A549 (cell line): ENCODE measurements at regions not wholly inside any gene's neighbourhood (a gene's known extent, or its start where the extent isn't known, plus 50 kb on each side); places are given as distances from the start of the nearest gene placed in this dataset.

Source experiments
- ATAC-seq, 2 experiments: fragments of 200-7000 bp in 1 of 2; fragments of >200 bp in 1 of 2; cut with Nextera tagmentation in 1 of 2; cut with Tn5 transposase in 1 of 2; 3 replicates each; pipeline versions ENCODE4 v1.8.0 to v1.9.1; 2018 to 2020; ENCODE audit warnings: mild to moderate bottlenecking in 1 of 2, moderate library complexity in 1 of 2
- CTCF ChIA-PET: fragments of 300-600 bp; sonication (Branson Sonifier 250); formaldehyde crosslinking; extraction: SDS; loops from one replicate; lab custom pipeline; 2021; ENCODE audit warnings: antibody characterized with exemption, inconsistent platforms; lab: Yijun Ruan, JAX
- POLR2A ChIA-PET: fragments of 350-600 bp; formaldehyde crosslinking; extraction: SDS; loops from one replicate; lab custom pipeline; 2021; ENCODE audit warnings: antibody characterized with exemption, inconsistent platforms; lab: Yijun Ruan, JAX
- DNase-seq, 2 experiments: peaks; one replicate each; pipeline versions ENCODE4 v3.0.0 to v3.0.0-alpha.2; 2011 to 2016; ENCODE audit warnings: low read depth in 1 of 2, low spot score in 1 of 2
- FAIRE-seq: peaks from 2 replicates; lab custom pipeline; 2011; peaks lifted over from hg19 to GRCh38; lab: Jason Lieb, UNC
- H3K27ac ChIP-seq, 2 experiments: fragments of >200 bp; sonication (Bioruptor Twin); formaldehyde crosslinking; 3 replicates each; pipeline ENCODE4 v1.5.1; 2016 to 2017
- H3K4me1 ChIP-seq: fragments of >200 bp; sonication (Bioruptor Twin); formaldehyde crosslinking; 3 replicates; pipeline ENCODE4 v1.6.1; 2016
- H3K4me2 ChIP-seq: fragments of >200 bp; sonication (Bioruptor Twin); formaldehyde crosslinking; 3 replicates; pipeline ENCODE4 v1.6.1; 2016
- H3K4me3 ChIP-seq: fragments of >200 bp; sonication (Bioruptor Twin); formaldehyde crosslinking; 3 replicates; pipeline ENCODE4 v1.5.1; 2016
- H3K9me3 ChIP-seq: fragments of >200 bp; sonication (Bioruptor Twin); formaldehyde crosslinking; 3 replicates; pipeline ENCODE4 v1.6.1; 2016
- CBX8 ChIP-seq: fragments of 200-600 bp; sonication (generic); IDR thresholded peaks from 2 replicates; pipeline ENCODE4 v1.6.1; 2016
- CEBPB ChIP-seq, 2 experiments: fragments of >200 bp in 1 of 2; sonication (Bioruptor Twin) in 1 of 2; formaldehyde crosslinking in 1 of 2; IDR thresholded peaks; 2 replicates each; pipeline ENCODE4 v1.6.1; 2012 to 2016
- CHD2 ChIP-seq: fragments of 150-350 bp; IDR thresholded peaks from 2 replicates; pipeline ENCODE4 v1.6.1; 2014; ENCODE audit warnings: low read length; ENCODE audit not compliant: partially characterized antibody
- CTCF ChIP-seq: fragments of >200 bp; sonication (Bioruptor Twin); formaldehyde crosslinking; IDR thresholded peaks from 3 replicates; pipeline ENCODE4 v1.5.1; 2016
- E2F6 ChIP-seq: IDR thresholded peaks from 2 replicates; pipeline ENCODE4 v1.6.1; 2012; ENCODE audit warnings: low read depth, borderline replicate concordance
- EHMT2 ChIP-seq: fragments of 200-600 bp; sonication (generic); IDR thresholded peaks from 2 replicates; pipeline ENCODE4 v1.6.1; 2016; ENCODE audit warnings: antibody characterized with exemption, low read depth, mild to moderate bottlenecking, moderate library complexity
- EP300 ChIP-seq, 2 experiments: fragments of >200 bp; sonication (Bioruptor Twin); formaldehyde crosslinking; IDR thresholded peaks; 2 replicates in 1 of 2; 3 replicates in 1 of 2; pipeline ENCODE4 v1.6.1; 2016 to 2017
- ESRRA ChIP-seq: fragments of 150-350 bp; IDR thresholded peaks from 2 replicates; pipeline ENCODE4 v1.6.1; 2014; ENCODE audit warnings: mild to moderate bottlenecking, low read length, borderline replicate concordance
- HDAC2 ChIP-seq: fragments of 200-600 bp; sonication (generic); IDR thresholded peaks from 2 replicates; pipeline ENCODE4 v1.6.1; 2016
- HEYL ChIP-seq: fragments of 250-450 bp; sonication (Bioruptor Pico); IDR thresholded peaks from 2 replicates; pipeline ENCODE4 v1.8.0; 2021; ENCODE audit warnings: mild to moderate bottlenecking, moderate library complexity
- HOXA7 ChIP-seq: fragments of 250-450 bp; sonication (Bioruptor Pico); IDR thresholded peaks from 2 replicates; pipeline ENCODE4 v1.5.0; 2020; ENCODE audit warnings: mild to moderate bottlenecking, moderate library complexity
- HOXB13 ChIP-seq: fragments of 250-450 bp; sonication (Bioruptor Pico); IDR thresholded peaks from 2 replicates; pipeline ENCODE4 v1.5.0; 2020; ENCODE audit warnings: low read depth, mild to moderate bottlenecking, moderate library complexity
- KDM1A ChIP-seq: fragments of 200-600 bp; sonication (generic); IDR thresholded peaks from 2 replicates; pipeline ENCODE4 v1.6.1; 2016; ENCODE audit warnings: low read depth, mild to moderate bottlenecking
- NPAS2 ChIP-seq: fragments of 250-450 bp; sonication (Bioruptor Pico); IDR thresholded peaks from 2 replicates; pipeline ENCODE4 v1.8.0; 2022; ENCODE audit warnings: mild to moderate bottlenecking, moderate library complexity, borderline replicate concordance
- PBX3 ChIP-seq: IDR thresholded peaks from 2 replicates; pipeline ENCODE4 v1.6.1; 2012
- PHF8 ChIP-seq: fragments of 200-600 bp; sonication (generic); IDR thresholded peaks from 2 replicates; pipeline ENCODE4 v1.6.1; 2016; ENCODE audit warnings: low read depth, mild to moderate bottlenecking, antibody characterized with exemption, moderate library complexity, borderline replicate concordance
- POLR2AphosphoS2 ChIP-seq: conservative IDR thresholded peaks from 2 replicates; pipeline ENCODE4 v1.6.1; 2012; ENCODE audit warnings: low read length, improper control_type of control experiment, inconsistent platforms
- RARB ChIP-seq: fragments of 250-450 bp; sonication (Bioruptor Pico); IDR thresholded peaks from 2 replicates; pipeline ENCODE4 v1.8.0; 2021; ENCODE audit warnings: mild to moderate bottlenecking, moderate library complexity
- RCOR1 ChIP-seq: fragments of 150-350 bp; IDR thresholded peaks from 2 replicates; pipeline ENCODE4 v1.6.1; 2014; ENCODE audit warnings: antibody characterized with exemption, low read length, low read depth
- REST ChIP-seq: fragments of 200-600 bp; sonication (generic); IDR thresholded peaks from 2 replicates; pipeline ENCODE4 v1.6.1; 2016; ENCODE audit warnings: antibody characterized with exemption, mild to moderate bottlenecking, moderate library complexity
- RNF2 ChIP-seq: fragments of 200-600 bp; sonication (generic); IDR thresholded peaks from 2 replicates; pipeline ENCODE4 v1.6.1; 2016; ENCODE audit warnings: low read depth, mild to moderate bottlenecking, antibody characterized with exemption, moderate library complexity, borderline replicate concordance
- SREBF2 ChIP-seq: fragments of 450-650 bp; IDR thresholded peaks from 2 replicates; pipeline ENCODE4 v1.6.1; 2014; ENCODE audit warnings: mild to moderate bottlenecking, moderate library complexity
- USF2 ChIP-seq: fragments of 450-650 bp; IDR thresholded peaks from 2 replicates; pipeline ENCODE4 v1.6.1; 2014; ENCODE audit warnings: antibody characterized with exemption
- ZC3H11A ChIP-seq: fragments of 450-650 bp; IDR thresholded peaks from 2 replicates; pipeline ENCODE4 v1.6.1; 2014; ENCODE audit warnings: antibody characterized with exemption, mild to moderate bottlenecking
- ZSCAN20 ChIP-seq: fragments of 250-450 bp; sonication (Bioruptor Pico); IDR thresholded peaks from 2 replicates; pipeline ENCODE4 v1.8.0; 2022; ENCODE audit warnings: mild to moderate bottlenecking, moderate library complexity
- WGBS: methylation state at CpG from one replicate; pipeline ENCODE4 v1.1.6; 2017; ENCODE audit errors: missing lambda C conversion rate; 5-methylcytosine and 5-hydroxymethylcytosine counted together

- no peak for FAIRE-seq
- no peak for ATAC-seq
- no peak for TF ChIP-seq RNF2
- Histone ChIP-seq H3K4me3 (no peak overlapping the region), H3K27ac (no peak overlapping the region), H3K4me2 (no peak overlapping the region), H3K9me3 (no peaks in the 10 kb centered on the region), H3K4me1 (no peaks in the 10 kb centered on the region)
- ChIA-PET CTCF (no interaction called here), POLR2A (no interaction called here)
- no peak for DNase-seq
Observed at GRCh38 chr5:100004969-100005368, 530.2 kb upstream of the FAM174A start.

- ChIA-PET CTCF (no interaction called here), POLR2A (no interaction called here)
- Histone ChIP-seq H3K9me3 (no peaks in the 10 kb centered on the region), H3K27ac (no peak overlapping the region), H3K4me1 (no peaks in the 10 kb centered on the region), H3K4me3 (no peak overlapping the region), H3K4me2 (no peak overlapping the region)
- FAIRE-seq, result no peak
- TF ChIP-seq E2F6 (no peak), CTCF (no peak), EHMT2 (no peak), SREBF2 (no peak), HOXB13 (no peak), HDAC2 (no peak), HOXA7 (CRISPR knock-in tag) (no peak), KDM1A (no peak)
- DNase-seq, result no peak
- no peak for ATAC-seq
- 24% methylated on average over 2 of the region's 2 CpGs for WGBS
Observed at GRCh38 chr5:99998319-99998718, 536.9 kb upstream of the FAM174A start.

- TF ChIP-seq RARB (CRISPR knock-in tag), result no peak
- no peak for TF ChIP-seq HOXB13
- TF ChIP-seq HEYL (CRISPR knock-in tag), result no peak
- TF ChIP-seq CBX8, result no peak
- TF ChIP-seq NPAS2 (CRISPR knock-in tag), result no peak
- no peak for TF ChIP-seq PHF8
- TF ChIP-seq EP300 (IDR thresholded peaks at IDR 0.05), result no peak
- no peak for TF ChIP-seq REST
- no peak for TF ChIP-seq HDAC2
- TF ChIP-seq CEBPB (IDR thresholded peaks at IDR 0.05), result no peak
- TF ChIP-seq ZC3H11A, result no peak
- TF ChIP-seq PBX3, result no peak
- no peak for TF ChIP-seq HOXA7 (CRISPR knock-in tag)
- TF ChIP-seq ZSCAN20 (CRISPR knock-in tag), result no peak
- TF ChIP-seq ESRRA, result no peak
- no peak for TF ChIP-seq RCOR1
- TF ChIP-seq CHD2, result no peak
- no peak for TF ChIP-seq USF2
- no peak for TF ChIP-seq POLR2AphosphoS2
- Histone ChIP-seq H3K4me2 (no peak overlapping the region), H3K4me3 (no peak overlapping the region), H3K4me1 (no peaks in the 10 kb centered on the region), H3K9me3 (no peaks in the 10 kb centered on the region), H3K27ac (no peak overlapping the region)
- no peak for ATAC-seq
- FAIRE-seq, result no peak
- POLR2A ChIA-PET, result no interaction called here
- 33% methylated on average over 2 of the region's 2 CpGs for WGBS
- no peak for DNase-seq
- CTCF ChIA-PET, result no interaction called here
Observed at GRCh38 chr5:99995407-99995806, 539.8 kb upstream of the FAM174A start.
